Sigmoid colon (tissue), 4 donors: ENCODE measurements at regions not wholly inside any gene's neighbourhood (a gene's known extent, or its start where the extent isn't known, plus 50 kb on each side); places are given as distances from the start of the nearest gene placed in this dataset.

Source experiments
- CTCF ChIP-seq, 4 experiments: fragments of 450-650 bp in 3 of 4; fragments of 200-600 bp in 1 of 4; IDR thresholded peaks; one replicate each; pipeline ENCODE4 v1.5.1; 2016 to 2019; ENCODE audit warnings: antibody characterized with exemption in 4 of 4, mild to moderate bottlenecking in 3 of 4, moderate library complexity in 2 of 4
- POLR2AphosphoS5 ChIP-seq, 4 donors: sonication (generic); formaldehyde crosslinking; IDR thresholded peaks; one replicate each; pipeline ENCODE4 v1.6.1; 2017; ENCODE audit warnings: antibody characterized with exemption in 4 of 4

GRCh38 chr17:79404136-79404911 lies 206.5 kb downstream of the RBFOX3 start:
- TF ChIP-seq CTCF (IDR thresholded peaks at IDR 0.05), result no peak
- no peak for TF ChIP-seq POLR2AphosphoS5 (IDR thresholded peaks at IDR 0.05)
